ENCODE measurements at regions not wholly inside any gene's neighbourhood (a gene's known extent, or its start where the extent isn't known, plus 50 kb on each side); places are given as distances from the start of the nearest gene placed in this dataset.
"Not testable (repeated sequence)": the region's sequence is repeated elsewhere in the genome, so short reads cannot be mapped to it uniquely, and the experiment has no call there.

GRCh38 chrX:125436855-125437254, 117.2 kb downstream of the TEX13C start:
- no peak for FAIRE-seq
- no peak for TF ChIP-seq POLR2A (IDR thresholded peaks at IDR 0.05; ENCODE audit: low read depth, low read length)
- DNase-seq (ENCODE audit: insufficient read length, low spot score), result no peak

GRCh38 chrX:125439194-125439849, 119.7 kb downstream of the TEX13C start:
- FAIRE-seq (no peak), DNase-seq (ENCODE audit: insufficient read length, low spot score) (no peak)
- TF ChIP-seq POLR2A (IDR thresholded peaks at IDR 0.05; ENCODE audit: low read depth, low read length), result no peak

- FAIRE-seq (no peak), DNase-seq (ENCODE audit: insufficient read length, low spot score) (no peak)
- TF ChIP-seq POLR2A (IDR thresholded peaks at IDR 0.05; ENCODE audit: low read depth, low read length), result no peak
Observed at GRCh38 chrX:125444659-125445058, 125.0 kb downstream of the TEX13C start.

- DNase-seq (ENCODE audit: insufficient read length, low spot score), result no peak
- no peak for TF ChIP-seq POLR2A (IDR thresholded peaks at IDR 0.05; ENCODE audit: low read depth, low read length)
- no peak for FAIRE-seq
Observed at GRCh38 chrX:125475482-125475881, 155.8 kb downstream of the TEX13C start.

GRCh38 chrX:125492439-125492838, 172.8 kb downstream of the TEX13C start:
- DNase-seq (ENCODE audit: insufficient read length, low spot score) (no peak), FAIRE-seq (no peak)
- TF ChIP-seq POLR2A (IDR thresholded peaks at IDR 0.05; ENCODE audit: low read depth, low read length), result no peak

GRCh38 chrX:125493004-125493403, 173.3 kb downstream of the TEX13C start:
- DNase-seq (ENCODE audit: insufficient read length, low spot score); FAIRE-seq: not testable (repeated sequence)

GRCh38 chrX:125497667-125498066, 178.0 kb downstream of the TEX13C start:
- DNase-seq (ENCODE audit: insufficient read length, low spot score), result no peak
- no peak for TF ChIP-seq POLR2A (IDR thresholded peaks at IDR 0.05; ENCODE audit: low read depth, low read length)
- no peak for FAIRE-seq

- FAIRE-seq (no peak), DNase-seq (ENCODE audit: insufficient read length, low spot score) (no peak)
- TF ChIP-seq POLR2A (IDR thresholded peaks at IDR 0.05; ENCODE audit: low read depth, low read length), result no peak
Observed at GRCh38 chrX:125503769-125504168, 184.1 kb downstream of the TEX13C start.

- FAIRE-seq (no peak), DNase-seq (ENCODE audit: insufficient read length, low spot score) (no peak)
- TF ChIP-seq POLR2A (IDR thresholded peaks at IDR 0.05; ENCODE audit: low read depth, low read length), result no peak
Observed at GRCh38 chrX:125505207-125505606, 185.5 kb downstream of the TEX13C start.

- no peak for TF ChIP-seq POLR2A (IDR thresholded peaks at IDR 0.05; ENCODE audit: low read depth, low read length)
- FAIRE-seq (no peak), DNase-seq (ENCODE audit: insufficient read length, low spot score) (no peak)
Observed at GRCh38 chrX:125507119-125507518, 187.4 kb downstream of the TEX13C start.

- FAIRE-seq (no peak), DNase-seq (ENCODE audit: insufficient read length, low spot score) (no peak)
- no peak for TF ChIP-seq POLR2A (IDR thresholded peaks at IDR 0.05; ENCODE audit: low read depth, low read length)
Observed at GRCh38 chrX:125520029-125520428, 200.4 kb downstream of the TEX13C start.

- FAIRE-seq (no peak), DNase-seq (ENCODE audit: insufficient read length, low spot score) (no peak)
- no peak for TF ChIP-seq POLR2A (IDR thresholded peaks at IDR 0.05; ENCODE audit: low read depth, low read length)
Observed at GRCh38 chrX:125522752-125523151, 203.1 kb downstream of the TEX13C start.

GRCh38 chrX:125532411-125533089, 212.9 kb downstream of the TEX13C start:
- DNase-seq (ENCODE audit: insufficient read length, low spot score), result no peak
- FAIRE-seq, result no peak
- TF ChIP-seq POLR2A (IDR thresholded peaks at IDR 0.05; ENCODE audit: low read depth, low read length), result no peak

- TF ChIP-seq POLR2A (IDR thresholded peaks at IDR 0.05; ENCODE audit: low read depth, low read length), result no peak
- DNase-seq (ENCODE audit: insufficient read length, low spot score), result no peak
- no peak for FAIRE-seq
Observed at GRCh38 chrX:125533352-125533751, 213.7 kb downstream of the TEX13C start.

GRCh38 chrX:125544031-125544660, 224.5 kb downstream of the TEX13C start:
- FAIRE-seq (no peak), DNase-seq (ENCODE audit: insufficient read length, low spot score) (no peak)
- no peak for TF ChIP-seq POLR2A (IDR thresholded peaks at IDR 0.05; ENCODE audit: low read depth, low read length)
